Muscle of back (tissue), 3 donors: ENCODE measurements at regions not wholly inside any gene's neighbourhood (a gene's known extent, or its start where the extent isn't known, plus 50 kb on each side); places are given as distances from the start of the nearest gene placed in this dataset.

Experiments used
- DNase-seq, 3 donors: peaks; one replicate each; pipeline versions ENCODE4 v3.0.0 to v3.0.0-alpha.2; 2013

DNA sequence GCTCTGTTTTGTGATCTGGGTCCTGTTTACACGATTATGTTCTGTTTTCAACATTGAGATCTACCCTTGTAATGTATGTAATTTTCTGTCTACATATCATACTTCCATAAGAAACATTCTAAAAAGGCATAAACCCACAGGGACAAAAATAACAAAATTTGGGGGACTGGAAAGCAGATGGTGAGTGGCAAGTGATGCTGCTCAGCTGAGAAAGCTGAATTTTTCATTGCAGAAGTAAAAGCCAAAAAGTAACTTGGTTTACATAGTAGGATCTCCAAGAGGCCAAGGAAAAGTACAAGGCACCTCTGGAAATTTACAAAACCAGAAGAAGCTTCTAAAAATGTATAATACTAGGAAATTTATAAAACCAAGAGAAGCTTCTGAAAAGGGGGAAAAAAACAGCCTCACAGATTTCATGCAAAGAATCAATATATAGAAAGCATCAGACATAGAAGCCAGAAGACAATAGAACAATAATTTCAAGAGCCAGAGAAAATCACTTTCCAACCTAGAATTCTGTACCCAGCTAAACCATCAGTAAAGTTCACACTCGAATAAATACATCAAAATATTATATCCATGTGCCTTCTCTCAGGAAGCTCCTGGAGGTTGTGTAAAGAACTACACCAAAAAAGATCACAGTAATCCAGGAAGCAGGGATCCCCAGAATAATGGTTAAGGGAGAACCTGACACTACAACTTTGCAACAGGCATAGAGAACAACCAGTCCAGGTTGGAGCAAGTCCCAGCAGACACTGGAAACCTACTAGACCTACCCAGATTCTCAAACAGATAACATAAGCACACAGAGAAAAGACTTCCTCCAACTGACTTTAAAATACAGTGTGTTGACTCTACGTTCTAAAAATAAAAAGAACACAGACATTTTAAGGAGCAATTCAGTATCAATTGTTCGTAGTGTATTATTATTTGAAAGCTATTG, 401.7 kb upstream of the HS6ST1 start:
- no peak for DNase-seq

GRCh38 chr2:128721096-128721495, 402.4 kb upstream of the HS6ST1 start:
- DNase-seq = no peak

GRCh38 chr2:128722489-128722888, 403.8 kb upstream of the HS6ST1 start:
- DNase-seq = no peak

GRCh38 chr2:128724547-128724946, 405.9 kb upstream of the HS6ST1 start:
- no peak for DNase-seq

GRCh38 chr2:128724972-128725371, 406.3 kb upstream of the HS6ST1 start:
- no peak for DNase-seq

GRCh38 chr2:128726236-128726635, 407.6 kb upstream of the HS6ST1 start:
- no peak for DNase-seq

DNA sequence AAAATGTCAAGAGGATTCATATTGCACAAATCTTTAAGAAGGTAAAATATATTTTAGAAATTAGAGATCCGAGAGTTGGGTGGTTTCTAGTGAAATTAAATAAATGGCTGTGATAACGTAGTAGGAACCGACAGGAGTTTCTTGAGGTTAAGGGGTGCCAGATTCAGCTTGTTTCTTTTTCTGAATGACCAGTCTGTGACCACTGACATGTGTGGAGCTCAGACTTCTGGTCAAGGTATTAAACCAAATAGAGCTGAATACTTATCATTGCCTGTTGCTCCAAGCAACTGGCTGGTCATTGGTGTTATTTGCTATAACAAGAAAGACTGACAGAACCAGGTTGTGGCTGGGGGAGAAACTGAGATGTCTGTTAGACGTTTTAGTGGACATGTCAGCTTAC, 408.2 kb upstream of the HS6ST1 start:
- no peak for DNase-seq

- DNase-seq = no peak
Measured at GRCh38 chr2:128727404-128727803, 408.7 kb upstream of the HS6ST1 start.

DNA sequence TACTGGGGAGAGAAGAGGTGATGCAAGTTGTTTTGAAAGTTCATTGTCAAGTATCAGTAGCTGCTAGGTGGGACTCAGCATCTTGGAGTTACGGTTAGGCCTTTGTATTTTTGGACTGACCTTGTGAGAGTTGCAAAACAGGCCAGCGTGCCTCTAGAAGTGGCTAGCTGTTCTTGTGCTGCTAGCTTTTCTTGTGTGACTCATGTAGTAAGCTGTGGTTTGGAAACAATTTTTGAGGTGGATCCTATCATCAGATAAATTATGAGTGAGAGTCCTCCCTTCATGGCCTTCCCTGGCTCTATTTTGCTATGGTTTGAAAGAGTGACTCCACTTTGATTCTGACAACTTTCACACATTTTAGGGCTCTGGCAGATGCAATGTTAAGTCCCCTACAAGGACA, 409.2 kb upstream of the HS6ST1 start:
- DNase-seq = peak in 1 of 3 donors; percentile 77

GRCh38 chr2:128729051-128729450, 410.4 kb upstream of the HS6ST1 start:
- DNase-seq = no peak

GRCh38 chr2:128731994-128732650, 413.5 kb upstream of the HS6ST1 start:
- no peak for DNase-seq

GRCh38 chr2:128732976-128733431, 414.3 kb upstream of the HS6ST1 start:
- peak in 2 of 3 donors; percentile 44 to 91 for DNase-seq

DNA sequence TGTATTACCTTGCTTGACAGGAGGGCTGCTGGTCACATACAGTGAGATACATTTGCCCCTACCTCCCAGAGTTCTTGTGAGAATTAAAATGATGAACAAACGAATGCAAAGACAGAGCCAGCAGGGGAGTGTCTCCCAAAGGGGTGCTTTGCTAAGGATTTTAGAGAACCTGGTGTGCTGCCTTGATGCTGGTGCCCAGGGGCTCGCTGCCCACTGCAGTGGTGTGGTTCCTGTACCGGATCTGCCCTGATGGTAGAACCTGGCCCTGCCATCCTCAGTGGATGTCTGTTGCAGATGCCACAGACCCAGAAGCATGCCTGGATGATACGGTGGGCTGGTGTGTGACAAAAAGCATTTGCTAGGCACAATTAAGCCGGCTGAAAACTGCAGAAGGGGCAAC, 414.8 kb upstream of the HS6ST1 start:
- DNase-seq = no peak

DNA sequence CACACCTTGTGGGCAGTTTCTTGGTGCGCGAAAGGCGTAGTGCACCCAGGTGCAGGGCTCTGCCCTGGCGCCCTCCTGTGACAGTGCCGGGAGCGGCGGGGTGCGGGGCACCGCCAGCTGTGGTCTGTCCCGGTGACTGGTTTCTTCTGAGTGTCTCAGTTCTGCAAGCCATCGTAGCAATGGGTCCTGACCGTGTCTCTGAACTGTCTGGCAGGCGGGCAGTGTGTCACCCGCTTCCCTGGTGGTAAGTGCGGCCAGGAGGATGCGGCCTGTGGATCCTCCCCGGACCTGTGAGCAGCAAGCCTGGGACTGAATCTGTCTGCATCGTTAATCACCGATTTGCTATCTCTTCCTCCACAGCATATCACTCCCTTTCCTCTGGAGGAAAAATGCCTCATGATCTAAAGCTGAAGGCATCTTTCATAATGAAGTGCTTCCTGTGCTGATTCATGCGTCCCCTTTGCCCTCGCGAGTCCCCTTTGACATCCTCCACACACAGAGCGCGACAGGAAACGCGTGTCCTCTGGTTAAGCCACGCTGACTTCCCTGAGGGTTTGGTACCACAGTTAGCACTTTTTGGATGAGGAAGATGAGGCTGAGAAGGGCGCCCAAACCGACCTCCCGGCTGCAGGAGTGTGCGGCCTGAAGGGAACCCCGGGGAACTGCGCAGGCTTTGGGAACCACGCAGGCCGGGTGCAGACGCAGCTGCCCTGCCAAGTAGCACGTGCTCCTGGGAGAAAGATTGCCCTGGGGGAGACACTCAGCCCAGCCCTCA, 416.0 kb upstream of the HS6ST1 start:
- peak in 1 of 3 donors; percentile 38 for DNase-seq

DNA sequence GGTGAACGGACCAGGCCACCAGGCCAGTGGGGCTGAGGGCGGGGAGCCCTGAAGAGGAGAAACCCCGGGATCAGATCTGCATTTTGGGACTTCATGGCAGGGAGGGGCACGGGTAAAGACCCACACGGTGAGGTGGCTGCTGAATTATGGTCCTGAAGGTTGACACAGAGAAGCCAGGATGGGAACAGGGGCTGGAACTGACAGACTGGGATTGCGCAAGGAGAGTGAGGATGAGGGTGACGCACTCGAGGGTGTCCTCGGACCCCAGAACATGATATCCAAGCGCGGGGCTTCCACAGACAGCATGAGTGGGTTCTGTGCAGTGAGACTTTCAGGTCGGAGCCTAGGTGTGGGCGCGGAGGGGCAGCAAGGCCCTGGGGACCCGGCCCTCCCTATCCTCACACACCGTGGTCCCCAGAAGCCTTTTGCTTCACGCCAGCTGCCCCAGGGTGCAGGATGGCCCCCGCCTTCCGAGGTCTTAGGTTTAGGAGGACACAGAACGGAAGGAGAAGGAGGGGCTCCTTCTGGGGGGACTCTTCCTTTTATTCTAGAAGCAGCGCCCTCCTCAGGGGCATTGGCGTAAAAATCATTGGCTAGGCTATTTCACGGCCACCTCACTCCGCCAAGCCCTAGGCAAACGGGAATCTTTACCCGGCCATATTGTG, 416.8 kb upstream of the HS6ST1 start:
- DNase-seq = no peak

- no peak for DNase-seq
Measured at GRCh38 chr2:128736046-128736688, 417.5 kb upstream of the HS6ST1 start.

DNA sequence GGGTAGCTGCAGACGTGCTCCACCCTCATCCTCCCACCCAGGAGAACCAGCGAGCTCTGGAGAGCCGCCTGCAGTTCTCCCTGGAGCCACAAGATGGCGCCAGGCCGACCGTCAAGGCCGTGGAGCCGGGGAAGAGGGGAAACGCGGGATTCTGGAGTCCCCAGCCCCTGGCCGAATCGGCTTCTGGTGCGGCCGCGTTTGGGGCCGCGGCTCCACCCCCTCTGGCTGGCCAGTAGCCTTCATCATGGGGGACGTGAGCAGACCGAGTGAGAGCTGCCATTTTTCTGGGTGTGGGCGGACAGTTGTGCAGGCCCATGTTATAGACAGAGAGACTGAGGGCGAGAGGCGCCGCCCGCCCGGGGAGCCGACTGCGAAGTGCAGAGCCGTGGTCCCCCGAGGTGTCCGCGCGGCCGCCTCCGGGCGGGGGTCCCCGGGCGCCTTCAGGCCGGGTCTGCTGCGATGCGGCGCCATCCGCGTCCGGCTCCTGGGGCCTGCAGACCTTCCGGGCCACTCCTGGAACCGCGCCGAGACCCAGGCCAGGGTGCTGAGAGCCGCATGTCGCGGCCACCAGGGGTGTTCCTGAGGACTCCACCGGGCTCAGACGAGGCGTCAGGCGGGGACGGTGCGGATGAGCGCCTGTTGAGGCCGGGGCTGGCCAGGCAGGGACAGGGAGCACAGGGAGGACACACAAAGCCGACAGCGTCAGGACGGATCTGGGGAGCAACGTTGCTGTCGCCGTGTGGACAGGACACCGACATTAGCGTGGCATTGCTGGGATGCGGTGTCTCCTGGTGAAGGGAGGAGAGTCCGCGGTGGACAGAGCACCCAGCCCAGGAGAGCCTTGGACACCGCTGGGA, 418.2 kb upstream of the HS6ST1 start:
- DNase-seq = peak; percentile 72 to 93 (median 88)

GRCh38 chr2:128737546-128737826, 418.8 kb upstream of the HS6ST1 start:
- no peak for DNase-seq

DNA sequence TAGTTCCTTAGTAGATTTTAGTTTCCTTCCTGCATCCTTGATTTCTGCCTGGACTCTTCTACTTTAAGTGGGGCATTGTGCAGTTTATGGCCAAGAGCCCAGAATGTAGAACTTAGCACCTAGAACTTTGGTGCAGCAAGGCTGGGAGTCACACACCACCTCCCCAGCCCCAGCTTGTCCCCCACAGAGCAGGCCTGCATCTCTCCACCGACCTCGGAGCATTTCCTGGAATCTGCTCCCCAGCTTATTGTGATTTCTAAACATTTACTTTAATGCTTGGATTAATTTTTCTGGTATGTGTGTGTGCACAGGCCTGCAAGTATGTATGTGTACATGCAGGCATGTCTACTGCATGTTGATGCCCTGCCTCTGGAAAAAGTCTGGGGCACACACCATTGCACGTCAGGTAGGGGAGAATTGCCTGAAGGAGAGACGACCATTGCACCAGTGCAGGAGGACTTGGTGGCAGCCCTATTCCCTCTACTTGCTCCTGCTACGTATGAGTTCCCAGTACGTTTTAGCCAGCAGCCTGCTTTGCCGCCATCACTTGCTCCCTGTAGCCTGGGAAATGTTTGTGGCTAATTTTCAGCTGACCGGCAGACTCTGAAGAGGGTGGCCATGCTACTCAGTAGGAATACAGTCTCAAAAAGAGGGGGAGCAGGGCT, 419.9 kb upstream of the HS6ST1 start:
- DNase-seq = no peak

GRCh38 chr2:128742467-128742866, 423.8 kb upstream of the HS6ST1 start:
- DNase-seq = no peak
